SKM-1 (cell line): ENCODE measurements at regions not wholly inside any gene's neighbourhood (a gene's known extent, or its start where the extent isn't known, plus 50 kb on each side); places are given as distances from the start of the nearest gene placed in this dataset.
"Not testable (repeated sequence)": the region's sequence is repeated elsewhere in the genome, so short reads cannot be mapped to it uniquely, and the experiment has no call there.

Source experiments
- DNase-seq: peaks from one replicate; lab custom pipeline; 2025; ENCODE audit not compliant: unreplicated experiment; lab: John Stamatoyannopoulos, UW

DNA sequence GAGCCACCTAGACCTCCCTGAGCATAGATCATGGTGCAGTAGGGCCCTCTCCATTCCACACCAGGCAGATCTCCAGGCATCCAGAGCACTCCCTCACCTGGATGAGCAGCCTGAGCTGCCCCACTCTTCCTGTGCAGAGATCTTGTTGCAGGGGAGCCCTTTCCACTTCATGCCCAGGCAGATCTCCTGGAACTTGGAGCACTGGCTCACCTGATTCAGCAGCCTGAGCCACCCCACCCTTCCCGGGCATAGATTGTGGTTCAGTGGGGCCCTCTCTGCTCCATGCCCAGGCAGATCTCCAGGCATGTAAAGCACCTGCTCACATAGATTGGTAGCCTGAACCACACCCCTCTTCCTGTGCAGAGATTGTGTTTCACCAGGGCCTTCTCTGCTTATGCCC is 78.0 kb downstream of the SEC16B start:
- no peak for DNase-seq

- DNase-seq, result no peak
Measured at GRCh38 chr1:177890479-177890878, 79.4 kb downstream of the SEC16B start.

- DNase-seq, result no peak
Measured at GRCh38 chr1:177884479-177885021, 85.3 kb downstream of the SEC16B start.

DNA sequence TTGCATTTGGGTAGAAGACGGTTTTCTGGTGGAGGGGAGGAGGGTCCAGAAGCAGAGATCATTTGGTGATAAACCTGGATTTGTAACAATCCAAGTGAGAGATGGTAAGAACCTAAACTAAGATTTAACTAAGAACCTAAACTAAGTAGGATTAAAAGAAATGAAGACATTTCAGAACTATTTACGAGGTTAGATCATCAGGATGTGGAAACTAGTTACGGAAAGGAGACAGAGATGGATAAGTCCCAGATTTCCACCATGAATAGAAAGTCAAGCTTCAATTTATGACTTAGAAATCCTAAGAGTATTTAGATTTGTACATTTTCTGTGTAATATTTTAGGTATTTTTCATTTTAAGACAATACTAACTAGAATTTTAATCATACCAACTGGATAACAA is 86.3 kb downstream of the SEC16B start:
- DNase-seq, result no peak

- DNase-seq, result no peak
Measured at GRCh38 chr1:177880339-177880891, 89.4 kb downstream of the SEC16B start.

DNA sequence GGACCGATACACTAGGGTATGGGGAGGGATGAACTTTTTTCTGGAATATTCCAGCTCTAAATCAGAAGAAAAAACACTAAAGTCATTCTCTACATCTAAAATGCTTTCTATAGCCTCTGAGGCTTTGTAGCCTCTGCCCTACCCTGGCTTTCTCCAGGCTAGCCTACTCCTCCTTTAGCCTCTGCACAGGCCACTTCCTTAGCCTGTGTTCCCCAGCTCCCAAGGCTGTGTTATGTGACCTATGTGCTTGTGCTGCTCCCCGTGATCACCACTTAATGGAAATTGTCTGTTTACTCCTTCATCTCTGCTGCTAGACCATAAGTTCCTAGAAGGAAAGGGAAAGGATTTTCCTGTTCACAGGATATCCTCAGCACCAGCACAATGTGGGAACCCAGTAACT is 92.8 kb downstream of the SEC16B start:
- DNase-seq, result no peak

GRCh38 chr1:177873238-177873637 is 96.6 kb downstream of the SEC16B start:
- no peak for DNase-seq

DNA sequence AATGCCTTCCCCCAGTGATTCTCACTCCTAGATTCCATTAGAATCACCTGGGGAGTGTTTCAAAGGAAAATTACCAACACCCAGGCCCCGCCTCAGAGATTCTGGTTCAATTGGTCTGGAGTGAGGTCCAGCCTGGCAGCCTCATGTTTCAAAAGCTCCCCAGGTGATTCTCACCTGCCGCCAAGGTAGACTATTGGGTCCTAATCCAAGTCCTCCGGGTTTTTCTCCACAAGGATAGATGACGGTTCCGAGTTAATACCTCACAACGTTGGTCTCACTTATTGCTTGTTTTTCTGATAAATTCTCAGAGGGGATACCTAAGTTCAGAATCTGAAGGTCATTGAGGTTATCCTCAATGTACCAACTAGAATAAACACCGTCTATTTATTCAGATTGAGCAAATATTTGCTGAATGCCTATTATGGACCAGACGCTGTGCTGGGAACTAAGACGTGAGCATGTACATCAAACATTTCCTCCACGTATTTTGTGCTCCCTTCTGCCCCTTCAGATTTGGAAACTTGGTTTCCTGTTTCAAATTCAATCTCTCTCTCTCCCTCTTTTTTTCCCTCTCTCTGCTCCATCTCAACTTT is 97.5 kb downstream of the SEC16B start:
- DNase-seq, result no peak

DNA sequence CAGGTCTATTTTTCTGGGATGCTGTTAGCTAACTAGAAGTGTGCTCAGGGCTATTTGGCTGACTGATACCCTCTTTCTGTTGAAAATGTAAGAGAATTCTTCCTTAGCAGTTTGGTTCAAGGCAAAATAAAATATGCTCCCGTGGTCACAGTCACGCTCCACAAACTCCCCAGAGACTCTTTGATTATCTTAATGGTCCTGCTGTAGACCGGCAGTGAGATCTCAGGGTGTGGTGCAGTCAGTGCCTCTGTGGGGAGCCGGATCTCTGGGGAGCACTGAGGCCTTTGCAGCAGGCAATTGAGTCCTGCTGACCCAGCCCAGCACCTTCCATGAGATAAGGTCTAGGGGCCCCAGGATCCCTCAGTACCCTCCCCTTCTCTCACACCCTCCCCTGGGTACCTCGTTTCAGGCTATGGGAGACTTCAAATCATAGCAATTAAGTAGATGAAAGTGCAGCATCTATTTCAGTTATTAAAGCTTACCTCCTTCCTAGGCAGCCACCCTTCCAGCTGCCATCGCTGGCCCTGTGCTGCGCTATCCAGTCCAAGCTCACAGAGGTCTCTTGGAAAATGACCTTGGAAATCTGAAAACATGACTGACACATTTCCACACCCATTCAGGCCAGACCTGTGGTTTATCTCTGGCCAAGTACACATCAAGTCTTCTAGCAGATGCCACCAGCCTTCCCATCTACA is 98.1 kb downstream of the SEC16B start:
- DNase-seq, result no peak

GRCh38 chr1:177869586-177869985 is 100.3 kb downstream of the SEC16B start:
- DNase-seq, result no peak

GRCh38 chr1:177869011-177869410 is 100.8 kb downstream of the SEC16B start:
- DNase-seq, result not testable (repeated sequence)

GRCh38 chr1:177865807-177866206 is 104.1 kb downstream of the SEC16B start:
- DNase-seq, result no peak

DNA sequence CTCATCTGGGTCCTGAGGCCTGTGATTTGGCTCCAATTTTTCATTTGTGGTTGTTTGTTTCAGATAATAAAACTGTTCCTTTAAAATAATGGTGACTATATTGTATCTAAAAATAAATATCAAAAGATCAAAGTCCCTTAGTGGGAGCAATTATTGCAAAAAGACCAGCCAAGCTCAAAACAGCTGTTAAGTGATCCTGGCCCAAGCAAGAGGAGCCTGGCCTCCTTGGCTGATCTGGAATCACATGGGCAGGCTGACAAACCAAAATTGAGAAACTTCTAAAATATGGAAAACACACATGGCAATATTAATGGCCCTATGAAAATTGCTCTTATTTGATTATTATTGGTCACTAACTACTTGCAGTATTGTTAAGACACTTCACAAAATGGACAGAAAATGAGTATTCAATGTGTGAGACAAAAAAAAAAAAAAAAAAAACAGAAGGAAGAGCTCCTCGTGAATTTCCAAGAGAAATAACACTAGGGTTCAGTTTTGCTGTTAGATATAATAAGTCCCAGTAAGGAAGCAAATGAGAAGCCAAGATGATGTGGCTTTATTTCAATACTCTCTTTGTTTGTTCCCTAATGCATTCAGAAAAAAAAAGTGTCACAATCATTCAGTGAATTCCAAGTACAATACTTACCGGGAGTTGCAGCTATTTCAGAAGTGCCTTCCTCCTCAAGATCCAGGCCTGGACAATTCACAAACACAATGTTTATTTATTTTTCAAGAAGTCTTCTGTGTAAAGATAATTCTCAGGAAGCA is 105.1 kb downstream of the SEC16B start:
- no peak for DNase-seq

DNA sequence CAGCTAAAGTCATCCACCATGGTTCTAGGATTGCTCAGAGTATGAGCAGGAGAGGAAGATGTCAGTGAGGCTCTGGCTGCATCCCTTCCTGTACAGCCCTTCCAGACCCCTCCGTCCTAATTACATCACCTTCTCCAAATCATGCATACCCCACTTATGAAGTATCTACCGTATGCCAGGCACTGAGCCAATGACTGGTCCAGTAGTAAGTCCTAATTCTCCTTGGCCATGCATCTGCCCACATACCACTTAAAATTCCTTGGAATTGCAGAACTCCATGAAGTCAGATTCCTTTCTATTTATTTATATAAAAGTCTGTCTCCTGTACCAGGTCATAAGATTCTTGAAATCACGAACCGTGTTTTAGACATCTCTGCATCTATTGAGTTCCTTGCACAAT is 106.1 kb downstream of the SEC16B start:
- no peak for DNase-seq

DNA sequence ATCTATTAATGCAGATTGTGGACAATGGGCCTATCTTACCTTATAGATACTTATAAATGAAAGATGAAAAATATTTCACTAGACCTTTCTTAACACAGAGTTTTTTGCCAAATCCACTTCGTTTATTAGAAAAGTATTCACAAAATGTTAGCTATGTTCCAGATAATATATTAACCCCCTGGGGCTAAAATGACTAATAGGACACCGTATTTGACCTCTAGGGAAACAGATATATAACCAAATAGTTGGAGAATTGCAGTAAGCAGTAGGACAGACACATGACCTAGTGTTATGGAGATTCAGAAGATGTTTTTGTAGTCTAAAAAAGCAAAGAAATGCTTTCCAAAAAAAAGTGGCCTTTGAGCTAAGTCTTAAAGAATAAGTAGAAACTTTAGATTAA is 106.9 kb downstream of the SEC16B start:
- DNase-seq, result no peak

- no peak for DNase-seq
Measured at GRCh38 chr1:177859572-177859971, 110.3 kb downstream of the SEC16B start.

- no peak for DNase-seq
Measured at GRCh38 chr1:177858332-177858821, 111.5 kb downstream of the SEC16B start.

DNA sequence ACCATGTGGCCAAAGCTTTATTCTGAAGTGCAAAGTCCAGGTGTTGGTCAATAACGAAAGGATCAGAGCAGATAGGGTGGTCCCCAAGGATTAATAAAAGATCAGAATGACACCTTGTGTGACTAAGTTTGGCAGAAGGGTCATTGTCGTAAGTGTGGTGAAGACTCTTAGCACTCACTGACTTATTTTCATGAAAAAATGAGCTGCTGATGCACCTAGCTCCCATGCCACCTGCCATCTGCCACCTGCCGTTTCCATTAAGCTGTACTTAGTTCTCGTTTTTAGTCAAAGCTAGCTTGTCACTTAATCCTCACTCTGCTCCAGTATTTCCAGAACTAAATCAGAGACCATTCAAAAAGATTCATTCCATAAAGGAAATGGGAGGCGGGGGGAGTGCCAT is 112.6 kb downstream of the SEC16B start:
- DNase-seq, result no peak

DNA sequence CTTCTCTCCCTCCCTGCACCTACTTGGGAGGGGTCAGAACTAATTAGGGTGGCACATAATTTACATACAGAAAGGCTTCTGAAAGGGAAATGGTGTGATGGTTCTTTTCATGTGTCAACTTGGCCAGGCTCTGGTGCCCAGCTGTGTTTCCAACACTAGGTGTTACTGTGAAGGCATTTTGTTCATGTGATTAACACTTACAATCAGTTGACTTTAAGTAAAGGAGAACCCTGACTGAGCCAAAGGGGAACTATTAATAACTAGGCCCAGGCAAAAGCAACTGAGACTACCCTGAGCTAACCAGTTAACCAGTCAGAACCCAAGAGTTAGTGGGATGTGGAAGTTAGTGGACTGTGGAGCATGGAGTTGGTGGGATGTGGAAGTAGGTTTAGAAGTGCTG is 114.9 kb downstream of the SEC16B start:
- DNase-seq, result no peak

GRCh38 chr1:177849579-177850290 is 120.1 kb downstream of the SEC16B start:
- DNase-seq, result no peak

DNA sequence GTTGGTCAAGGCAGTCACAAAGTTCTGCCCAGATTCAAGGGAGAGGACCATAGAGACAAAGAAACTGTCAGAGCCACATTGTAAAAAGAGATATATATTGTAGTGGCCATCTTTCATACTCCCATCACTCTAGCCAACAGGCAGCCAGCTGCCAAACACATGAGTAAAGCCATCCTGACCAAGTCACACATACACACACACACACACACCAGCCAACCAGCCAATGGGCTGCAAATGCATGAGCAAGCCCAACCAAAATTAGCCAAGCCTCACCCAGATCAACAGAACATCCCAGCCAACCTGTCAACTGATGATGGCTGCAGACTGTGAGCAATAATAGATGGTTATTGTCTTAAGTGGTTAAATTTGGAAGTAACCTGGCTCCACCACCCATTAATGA is 120.7 kb downstream of the SEC16B start:
- no peak for DNase-seq
